HG02943 (cell line): ENCODE measurements at regions not wholly inside any gene's neighbourhood (a gene's known extent, or its start where the extent isn't known, plus 50 kb on each side); places are given as distances from the start of the nearest gene placed in this dataset.
"Not testable (repeated sequence)": the region's sequence is repeated elsewhere in the genome, so short reads cannot be mapped to it uniquely, and the experiment has no call there.

ENCODE experiments used
- ATAC-seq: cut with Tn5 transposase; IDR thresholded peaks from one replicate; pipeline ENCODE4 v1.9.1; 2021; ENCODE audit warnings: mild to moderate bottlenecking, low read depth, moderate library complexity; ENCODE audit not compliant: unreplicated experiment

- no peak for ATAC-seq
Observed at GRCh38 chr13:71382285-71382684, 484.7 kb downstream of the DACH1 start.

DNA sequence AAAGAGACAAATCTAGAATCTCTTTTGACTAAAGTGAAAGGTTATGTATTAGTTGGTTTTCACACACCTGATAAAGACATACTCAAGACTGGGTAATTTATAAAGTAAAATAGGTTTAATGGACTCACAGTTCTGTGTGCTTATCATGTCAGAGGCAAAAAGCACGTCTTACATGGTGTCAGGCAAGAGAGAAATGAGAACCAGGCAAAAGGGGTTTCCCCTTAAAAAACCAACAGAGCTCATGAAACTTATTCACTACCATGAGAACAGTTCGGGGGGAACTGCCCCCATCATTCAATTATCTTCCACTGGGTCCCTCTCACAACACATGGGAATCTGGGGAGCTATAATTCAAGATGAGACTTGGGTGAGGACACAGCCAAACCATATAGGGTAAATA lies 486.8 kb downstream of the DACH1 start:
- no peak for ATAC-seq

GRCh38 chr13:71378961-71379905 lies 487.8 kb downstream of the DACH1 start:
- no peak for ATAC-seq

GRCh38 chr13:71374471-71375049 lies 492.4 kb downstream of the DACH1 start:
- ATAC-seq = no peak

DNA sequence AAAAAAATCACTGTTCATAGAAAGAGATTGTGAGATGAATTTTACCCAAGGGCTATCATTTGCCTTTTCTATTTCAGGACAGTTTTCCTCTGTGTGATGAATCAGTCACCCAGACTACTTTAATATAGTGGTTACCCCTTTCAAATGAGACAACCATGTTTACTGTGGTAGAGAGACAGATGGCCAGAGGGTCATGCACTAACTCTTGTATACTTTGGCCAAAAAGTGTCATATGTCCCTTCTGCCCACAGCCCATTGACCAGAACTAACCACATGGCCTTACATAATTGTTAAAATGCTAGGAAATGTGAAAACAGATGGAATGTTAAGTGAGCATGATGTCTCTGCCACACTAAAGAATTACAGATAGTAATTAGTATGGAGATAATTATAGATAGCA lies 498.7 kb downstream of the DACH1 start:
- no peak for ATAC-seq

DNA sequence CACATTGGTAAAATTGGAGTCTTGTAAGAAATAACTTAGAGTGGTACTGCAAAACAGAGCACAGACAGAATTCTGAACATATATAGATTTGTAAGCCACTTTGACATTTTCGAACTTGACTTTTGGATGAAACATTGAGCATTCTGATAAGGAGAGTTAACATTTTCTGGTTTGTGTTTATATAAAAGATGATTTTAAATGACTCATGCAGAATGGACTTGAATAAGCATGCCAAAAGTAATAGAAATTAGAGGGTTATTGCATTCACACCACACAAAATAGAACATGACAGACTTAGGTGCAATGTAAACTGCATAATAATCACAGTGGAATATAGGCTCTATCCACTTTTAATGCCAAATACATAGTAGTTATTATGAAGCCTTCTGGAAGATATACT lies 507.0 kb downstream of the DACH1 start:
- no peak for ATAC-seq

- no peak for ATAC-seq
Observed at GRCh38 chr13:71359641-71360040, 507.4 kb downstream of the DACH1 start.

GRCh38 chr13:71358218-71358617 lies 508.8 kb downstream of the DACH1 start:
- no peak for ATAC-seq

DNA sequence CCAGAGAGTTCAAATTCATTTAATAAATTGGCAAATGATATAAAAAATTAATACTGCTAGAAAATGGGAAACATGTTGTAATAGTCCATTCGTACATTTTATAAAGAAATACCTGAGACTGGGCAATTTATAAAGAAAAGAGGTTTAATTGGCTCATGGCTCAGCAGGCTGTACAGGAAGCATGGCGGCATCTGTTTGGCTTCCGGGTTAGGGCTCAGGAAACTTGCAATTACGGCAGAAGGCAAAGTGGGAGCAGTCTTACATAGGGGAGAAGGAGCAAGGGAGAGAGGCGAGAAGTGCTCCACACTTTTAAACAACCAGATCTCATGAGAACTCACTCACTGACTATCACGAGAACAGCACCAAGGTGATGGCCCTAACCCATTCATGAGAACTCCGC lies 512.0 kb downstream of the DACH1 start:
- no peak for ATAC-seq

- ATAC-seq = no peak
Observed at GRCh38 chr13:71350886-71351285, 516.1 kb downstream of the DACH1 start.

DNA sequence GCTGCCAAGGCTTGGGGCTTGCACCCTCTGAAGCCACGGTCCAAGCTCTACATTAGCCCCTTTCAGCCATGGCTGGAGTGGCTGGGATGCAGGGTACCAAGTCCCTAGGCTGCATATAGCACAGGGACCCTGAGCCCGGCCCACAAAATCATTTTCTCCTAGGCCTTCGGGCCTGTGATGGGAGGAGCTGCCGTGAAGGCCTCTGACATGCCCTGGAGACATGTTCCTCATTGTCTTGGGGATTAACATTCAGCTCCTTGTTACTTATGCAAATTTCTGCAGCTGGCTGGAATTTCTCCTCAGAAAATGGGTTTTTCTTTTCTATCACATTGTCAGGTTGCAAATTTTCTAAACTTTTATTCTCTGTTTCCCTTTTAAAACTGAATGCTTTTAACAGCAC lies 521.1 kb downstream of the DACH1 start:
- ATAC-seq = not testable (repeated sequence)

DNA sequence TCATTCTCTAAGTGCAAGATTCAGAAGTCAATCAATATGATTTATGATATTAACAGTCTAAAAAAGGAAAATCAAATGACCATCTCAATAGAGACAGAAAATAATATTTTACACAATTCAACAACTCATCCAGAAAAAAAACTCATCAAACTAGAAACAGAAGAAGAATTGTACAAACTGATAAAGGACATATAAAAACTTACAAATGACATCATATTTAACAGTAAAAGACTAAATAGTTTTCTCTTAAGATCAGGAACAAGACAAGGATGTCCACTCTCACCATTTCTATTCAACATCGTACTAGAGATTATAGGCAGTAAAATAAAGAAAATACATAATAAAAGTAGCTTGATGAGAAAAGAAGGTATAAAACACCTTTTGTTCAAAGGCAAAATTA lies 527.3 kb downstream of the DACH1 start:
- ATAC-seq = no peak

DNA sequence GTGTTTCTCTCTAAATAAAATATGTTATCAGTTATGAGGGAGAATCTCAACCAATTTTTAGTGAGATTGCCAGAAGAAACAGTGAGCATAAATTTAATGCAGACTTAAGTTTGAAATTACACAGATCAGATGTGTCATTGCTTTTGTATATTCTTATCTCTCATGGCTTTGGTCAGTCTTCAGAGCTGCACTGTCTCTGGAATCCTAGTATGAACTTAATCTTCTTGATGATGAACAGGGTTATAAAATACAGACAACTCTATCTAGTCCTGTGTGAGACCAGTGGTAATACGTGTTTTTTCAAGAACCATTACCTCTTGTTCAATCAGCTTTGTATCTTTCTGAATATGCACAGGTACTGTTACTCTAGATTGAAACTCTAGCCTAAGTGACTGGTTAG lies 528.0 kb downstream of the DACH1 start:
- ATAC-seq = no peak

GRCh38 chr13:71338070-71338469 lies 528.9 kb downstream of the DACH1 start:
- ATAC-seq = no peak

DNA sequence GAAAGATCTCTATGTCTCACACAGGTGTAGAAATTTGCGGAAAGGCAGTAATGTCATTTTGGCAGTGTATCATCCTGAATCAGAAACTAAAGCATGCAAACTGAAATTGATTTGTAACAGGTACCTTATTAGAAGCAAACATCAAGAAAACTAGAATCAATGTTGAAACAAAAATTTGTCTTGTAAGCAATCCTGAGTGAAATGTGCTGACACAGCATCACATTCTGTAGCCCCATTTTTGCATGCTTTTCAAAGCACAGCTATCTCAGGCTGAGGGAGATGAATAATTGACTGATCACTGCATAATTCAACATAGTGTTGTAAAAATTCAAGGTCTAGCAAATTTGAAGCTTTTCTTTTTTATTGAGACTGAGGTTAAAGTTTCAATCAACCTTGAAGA lies 539.7 kb downstream of the DACH1 start:
- ATAC-seq = no peak

GRCh38 chr13:71325556-71325955 lies 541.4 kb downstream of the DACH1 start:
- ATAC-seq = no peak

- no peak for ATAC-seq
Observed at GRCh38 chr13:71323266-71323665, 543.7 kb downstream of the DACH1 start.

DNA sequence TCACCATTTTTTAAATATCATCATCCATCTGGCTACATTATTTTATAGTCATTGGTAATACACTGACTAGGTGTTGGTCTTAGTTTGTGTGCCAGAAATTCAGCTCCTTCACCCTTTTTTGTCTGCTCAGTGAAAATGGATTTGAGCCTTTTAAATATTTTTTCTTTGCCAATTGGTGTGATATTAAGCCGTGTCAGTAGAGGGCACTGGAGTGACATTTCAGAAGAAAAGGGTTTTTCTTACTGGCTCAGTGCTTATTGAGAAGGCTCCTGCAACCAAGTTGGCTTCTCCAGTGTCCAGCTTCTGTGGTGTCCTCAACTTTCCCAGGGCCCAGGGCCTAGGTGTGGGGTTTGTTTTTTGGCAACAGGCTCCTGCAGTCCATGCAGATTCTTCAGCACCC lies 546.6 kb downstream of the DACH1 start:
- ATAC-seq = no peak

GRCh38 chr13:71316792-71317363 lies 550.1 kb downstream of the DACH1 start:
- ATAC-seq = no peak

GRCh38 chr13:71312923-71313322 lies 554.1 kb downstream of the DACH1 start:
- ATAC-seq = peak; percentile 54

GRCh38 chr13:71309905-71310304 lies 557.1 kb downstream of the DACH1 start:
- no peak for ATAC-seq

- ATAC-seq = no peak
Observed at GRCh38 chr13:71306821-71307220, 560.2 kb downstream of the DACH1 start.
